BLaER1 treated with 17β-estradiol and CSF1 and Interleukin-3, amounts not matched to agents 10 nM and 100 nM (cell line): ENCODE measurements at regions not wholly inside any gene's neighbourhood (a gene's known extent, or its start where the extent isn't known, plus 50 kb on each side); places are given as distances from the start of the nearest gene placed in this dataset.
"Not testable (repeated sequence)": the region's sequence is repeated elsewhere in the genome, so short reads cannot be mapped to it uniquely, and the experiment has no call there.

Source experiments
- H3K27ac ChIP-seq, 11 experiments: shearing (Covaris generic); formaldehyde crosslinking; 2 replicates each; pipeline ENCODE4 v1.8.1; 2022
- H3K27me3 ChIP-seq, 11 experiments: shearing (Covaris generic); formaldehyde crosslinking; 2 replicates each; pipeline ENCODE4 v1.8.1; 2022
- H3K36me3 ChIP-seq, 11 experiments: shearing (Covaris generic); formaldehyde crosslinking; 2 replicates each; pipeline ENCODE4 v1.8.1; 2022
- H3K4me1 ChIP-seq, 10 experiments: shearing (Covaris generic); formaldehyde crosslinking; 2 replicates each; pipeline ENCODE4 v1.8.1; 2022
- H3K4me2 ChIP-seq, 11 experiments: shearing (Covaris generic); formaldehyde crosslinking; 2 replicates each; pipeline ENCODE4 v1.8.1; 2022
- H3K4me3 ChIP-seq, 10 experiments: shearing (Covaris generic); formaldehyde crosslinking; 2 replicates each; pipeline ENCODE4 v1.8.1; 2022
- H3K9ac ChIP-seq, 11 experiments: shearing (Covaris generic); formaldehyde crosslinking; 2 replicates each; pipeline ENCODE4 v1.8.1; 2022
- H3K9me3 ChIP-seq, 11 experiments: shearing (Covaris generic); formaldehyde crosslinking; replicated peaks in 1 of 11; 2 replicates each; pipeline ENCODE4 v1.8.1; 2022
- H4K20me1 ChIP-seq, 11 experiments: shearing (Covaris generic); formaldehyde crosslinking; 2 replicates each; pipeline ENCODE4 v1.8.1; 2022
- Cebpa-rat ChIP-seq, 11 experiments: shearing (Covaris generic); IDR thresholded peaks; 2 replicates each; pipeline ENCODE4 v1.8.1; 2022

DNA sequence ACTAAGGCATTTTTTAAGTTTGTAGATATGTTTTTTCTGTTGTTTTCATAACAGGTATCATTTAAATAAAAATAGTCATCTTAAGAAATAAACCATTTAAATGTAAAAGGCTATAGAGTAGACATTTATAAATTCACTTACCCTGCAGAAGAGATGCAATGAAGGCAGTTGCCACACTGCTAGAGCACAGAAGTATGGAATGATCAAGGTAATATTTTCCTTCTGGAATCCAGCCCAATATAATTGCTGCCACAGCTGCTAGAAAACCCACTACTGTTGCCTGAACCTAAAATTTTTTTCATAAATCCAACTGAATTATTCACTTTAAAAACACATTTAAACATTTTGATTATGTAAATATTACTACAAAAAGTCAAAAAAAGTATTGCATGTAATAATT lies 69.2 kb downstream of the SLC41A2 start:
- H3K4me3 ChIP-seq, result no peak overlapping the region
- H3K4me1 ChIP-seq, result peaks cover 0 to 27% (median 0%) of the 10 kb centered on the region in 10 experiments; a peak in 7 of 20 replicates
- H3K4me2 ChIP-seq, result no peak overlapping the region

DNA sequence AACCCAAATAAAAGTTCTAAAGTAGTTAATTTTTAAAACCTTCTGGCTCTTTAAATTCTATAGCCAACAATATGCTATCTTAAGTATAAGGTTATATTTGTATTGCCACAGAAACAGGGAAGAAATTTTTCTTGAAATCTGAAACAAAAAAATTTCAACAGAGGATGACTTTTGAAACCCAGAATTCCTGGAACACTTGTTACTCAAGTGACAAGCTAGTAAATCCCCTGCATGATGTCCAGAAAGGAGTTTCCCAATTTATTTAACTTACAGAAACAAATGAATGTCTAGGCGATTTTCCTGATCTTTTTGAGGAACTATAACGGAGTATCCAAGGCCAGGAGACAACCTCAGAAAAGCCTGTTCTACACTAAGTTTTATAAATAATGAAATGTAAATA lies 69.6 kb downstream of the SLC41A2 start:
- H4K20me1 ChIP-seq, result no peaks in the 10 kb centered on the region
- peaks cover 0 to 27% (median 0%) of the 10 kb centered on the region in 10 experiments; a peak in 7 of 20 replicates for H3K4me1 ChIP-seq
- H3K9ac ChIP-seq, result no peak overlapping the region
- no peak for TF ChIP-seq Cebpa-rat (IDR thresholded peaks at IDR 0.05)
- H3K4me3 ChIP-seq, result no peak overlapping the region
- no peak overlapping the region for H3K27ac ChIP-seq
- H3K36me3 ChIP-seq, result no peaks in the 10 kb centered on the region; a peak in 1 of 22 replicates
- peaks cover 4 to 11% (median 8%) of the 10 kb centered on the region in 11 experiments; a peak in 15 of 22 replicates for H3K9me3 ChIP-seq
- H3K27me3 ChIP-seq, result no peaks in the 10 kb centered on the region
- no peak overlapping the region for H3K4me2 ChIP-seq

More for the DNA sequence above, 69.2 kb downstream of the SLC41A2 start:
- Histone ChIP-seq H3K36me3 (no peaks in the 10 kb centered on the region; a peak in 1 of 22 replicates), H3K27ac (no peak overlapping the region), H4K20me1 (no peaks in the 10 kb centered on the region), H3K27me3 (no peaks in the 10 kb centered on the region), H3K9ac (no peak overlapping the region), H3K9me3 (peaks cover under 1 to 7% (median 5%) of the 10 kb centered on the region in 11 experiments; a peak in 15 of 22 replicates)
- no peak for TF ChIP-seq Cebpa-rat (IDR thresholded peaks at IDR 0.05)

DNA sequence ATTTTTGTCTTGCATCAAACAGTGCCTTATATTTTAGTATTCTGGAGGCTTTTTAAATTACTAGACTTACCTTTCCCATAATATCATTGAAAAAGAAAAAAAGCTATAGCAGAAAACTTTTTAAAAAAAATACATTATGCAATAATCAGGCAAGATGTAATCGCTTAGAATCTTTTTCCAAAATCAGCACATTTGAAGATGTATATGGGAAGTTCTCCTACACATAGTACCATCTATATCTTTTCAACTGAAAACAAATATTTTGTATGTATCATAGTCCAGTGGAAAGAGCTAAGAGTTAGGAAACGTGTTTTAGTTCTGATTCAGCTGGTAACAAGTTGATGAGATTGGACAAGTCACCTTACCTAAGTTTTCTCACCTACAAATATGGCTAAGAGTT lies 70.6 kb downstream of the SLC41A2 start:
- Histone ChIP-seq H3K27me3 (no peaks in the 10 kb centered on the region), H3K27ac (no peak overlapping the region), H3K9me3 (peaks cover 4 to 14% (median 10%) of the 10 kb centered on the region in 11 experiments; a peak in 16 of 22 replicates), H3K4me1 (peaks cover 0 to 27% (median 0%) of the 10 kb centered on the region in 10 experiments; a peak in 7 of 20 replicates), H3K9ac (no peak overlapping the region), H3K4me3 (no peak overlapping the region), H3K4me2 (peak overlapping the region in 2 of 11 experiments; percentile 21 to 30; a peak in 1 of 22 replicates), H4K20me1 (no peaks in the 10 kb centered on the region), H3K36me3 (no peaks in the 10 kb centered on the region; a peak in 1 of 22 replicates)
- TF ChIP-seq Cebpa-rat (IDR thresholded peaks at IDR 0.05), result no peak

DNA sequence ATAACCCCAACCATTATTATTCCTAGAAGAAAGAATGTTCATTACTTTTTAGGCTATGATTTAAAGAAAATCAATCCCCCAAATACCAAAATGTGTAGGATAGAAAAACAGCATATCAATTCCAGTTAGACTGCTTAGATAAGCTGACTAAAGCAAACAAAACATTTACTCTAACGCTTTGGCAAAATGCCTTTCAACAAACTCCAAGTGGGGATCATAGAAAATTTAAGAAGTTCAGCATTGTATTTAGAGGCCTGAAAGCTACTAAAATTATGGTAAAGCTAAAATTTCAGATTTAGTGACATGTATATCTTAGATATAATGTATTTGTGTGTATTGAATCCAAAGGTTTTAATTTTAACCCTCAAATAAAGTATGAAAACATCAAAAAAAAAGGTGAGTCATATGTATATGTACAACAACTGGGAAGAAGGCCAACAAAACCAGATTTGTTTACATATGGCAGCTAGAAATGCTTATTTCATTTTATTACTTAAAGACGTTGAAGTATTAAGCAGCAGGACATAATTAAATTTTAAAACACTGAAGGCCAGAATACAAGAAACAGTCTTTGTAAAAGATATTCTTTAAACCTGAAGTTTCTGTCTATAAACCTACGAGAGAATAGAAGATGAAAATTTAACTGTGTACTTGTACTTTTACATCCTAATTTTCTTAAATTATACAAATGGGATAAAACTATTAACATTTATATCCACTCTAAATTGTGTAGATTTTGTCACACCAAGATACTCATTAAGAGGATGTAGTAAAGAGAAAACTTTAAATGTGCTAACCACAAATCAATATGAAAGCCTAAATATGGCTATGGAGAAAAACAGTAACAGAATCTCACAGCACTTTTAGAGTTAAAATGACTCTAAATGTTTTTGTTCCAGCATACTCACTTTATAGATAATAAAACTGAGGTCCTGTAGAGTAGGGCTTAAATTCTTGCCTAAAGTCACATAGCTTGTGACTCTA lies 71.4 kb downstream of the SLC41A2 start:
- Histone ChIP-seq H4K20me1 (no peaks in the 10 kb centered on the region), H3K9me3 (peaks cover 4 to 14% (median 11%) of the 10 kb centered on the region in 11 experiments; a peak in 17 of 22 replicates), H3K36me3 (no peaks in the 10 kb centered on the region; a peak in 1 of 22 replicates), H3K27ac (no peak overlapping the region), H3K4me3 (no peak overlapping the region), H3K9ac (no peak overlapping the region), H3K4me1 (peaks cover 0 to 27% (median 0%) of the 10 kb centered on the region in 10 experiments; a peak in 7 of 20 replicates), H3K27me3 (no peaks in the 10 kb centered on the region), H3K4me2 (peak overlapping the region in 1 of 11 experiments; percentile 30; a peak in 1 of 22 replicates)
- no peak for TF ChIP-seq Cebpa-rat (IDR thresholded peaks at IDR 0.05)

DNA sequence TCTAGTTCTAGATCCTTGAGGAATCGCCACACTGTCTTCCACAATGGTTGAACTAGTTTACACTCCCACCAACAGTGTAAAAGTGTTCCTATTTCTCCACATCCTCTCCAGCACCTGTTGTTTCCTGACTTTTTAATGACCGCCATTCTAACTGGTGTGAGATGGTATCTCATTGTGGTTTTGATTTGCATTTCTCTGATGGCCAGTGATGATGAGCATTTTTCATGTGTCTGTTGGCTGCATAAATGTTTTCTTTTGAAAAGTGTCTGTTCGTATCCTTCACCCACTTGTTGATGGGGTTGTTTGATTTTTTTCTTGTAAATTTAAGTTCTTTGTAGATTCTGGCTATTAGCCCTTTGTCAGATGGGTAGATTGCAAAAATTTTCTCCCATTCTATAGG lies 79.2 kb downstream of the SLC41A2 start:
- peaks cover 1 to 19% (median 9%) of the 10 kb centered on the region in 11 experiments; a peak in 17 of 22 replicates for H3K9me3 ChIP-seq
- H3K4me2 ChIP-seq, H4K20me1 ChIP-seq, H3K27ac ChIP-seq, H3K27me3 ChIP-seq, H3K4me1 ChIP-seq, H3K9ac ChIP-seq, H3K4me3 ChIP-seq, H3K36me3 ChIP-seq: not testable (repeated sequence)

DNA sequence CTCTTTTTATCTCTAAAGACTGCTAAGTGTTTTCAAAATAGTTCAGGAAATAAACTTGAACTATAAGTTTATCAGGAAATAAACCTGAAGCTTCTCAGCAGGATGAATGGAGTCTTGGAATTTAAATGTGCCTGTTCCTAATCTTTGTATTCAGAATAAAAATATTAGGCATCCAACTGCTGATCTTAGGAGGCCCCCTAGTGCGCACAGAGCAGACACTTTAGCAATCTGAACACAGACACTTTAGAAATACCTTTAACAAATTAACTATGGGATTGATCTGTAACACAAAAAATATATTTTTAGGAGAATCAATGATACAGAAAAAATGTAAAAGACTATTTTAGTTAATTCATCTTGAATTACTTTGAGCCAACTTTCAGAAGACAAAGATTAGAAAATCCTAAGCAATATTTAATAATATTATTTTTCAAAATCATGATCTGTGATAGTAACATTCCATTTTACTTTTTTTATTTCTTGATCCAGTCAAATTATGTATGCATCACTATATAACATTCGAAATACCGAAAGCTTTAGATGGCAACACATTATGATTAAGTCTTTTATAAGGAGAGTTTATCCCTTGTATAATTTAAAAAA lies 80.9 kb downstream of the SLC41A2 start:
- TF ChIP-seq Cebpa-rat (IDR thresholded peaks at IDR 0.05), result no peak
- no peak overlapping the region for H3K9ac ChIP-seq
- H3K4me1 ChIP-seq, result peaks cover 0 to 10% (median 2%) of the 10 kb centered on the region in 10 experiments; a peak in 8 of 20 replicates
- H3K4me2 ChIP-seq, result no peak overlapping the region
- H3K9me3 ChIP-seq, result peaks cover 0 to 10% (median 7%) of the 10 kb centered on the region in 11 experiments; a peak in 8 of 22 replicates
- no peak overlapping the region for H3K4me3 ChIP-seq
- H3K36me3 ChIP-seq, result no peaks in the 10 kb centered on the region
- no peaks in the 10 kb centered on the region for H3K27me3 ChIP-seq
- no peaks in the 10 kb centered on the region for H4K20me1 ChIP-seq
- H3K27ac ChIP-seq, result no peak overlapping the region

DNA sequence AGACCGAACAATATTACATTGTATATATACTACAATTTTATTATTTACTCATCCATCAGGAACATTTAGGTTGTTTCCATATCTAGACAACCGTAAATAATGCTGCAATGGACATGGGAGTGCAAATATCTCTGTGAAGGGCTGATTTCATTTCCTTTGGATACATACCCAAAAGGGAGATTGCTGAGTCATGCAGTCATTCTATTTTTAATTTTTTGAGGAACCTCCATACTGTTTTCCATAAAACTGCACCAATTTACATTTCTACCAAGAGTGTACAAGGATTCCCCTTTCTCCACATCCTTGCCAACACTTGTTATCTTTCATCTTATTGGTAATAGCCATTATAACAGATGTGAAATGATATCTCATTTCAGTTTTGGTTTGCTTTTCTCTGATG lies 84.7 kb downstream of the SLC41A2 start:
- H3K27ac ChIP-seq, result no peak overlapping the region
- no peak overlapping the region for H3K4me3 ChIP-seq
- H3K27me3 ChIP-seq, result no peaks in the 10 kb centered on the region
- no peaks in the 10 kb centered on the region for H4K20me1 ChIP-seq
- no peak for TF ChIP-seq Cebpa-rat (IDR thresholded peaks at IDR 0.05)
- H3K9ac ChIP-seq, result no peak overlapping the region
- peaks cover 0 to 10% (median 4%) of the 10 kb centered on the region in 11 experiments; a peak in 7 of 22 replicates for H3K9me3 ChIP-seq
- no peaks in the 10 kb centered on the region for H3K36me3 ChIP-seq
- H3K4me2 ChIP-seq, result peak overlapping the region in 6 of 11 experiments; percentile 26 to 61 (median 48); a peak in 11 of 22 replicates
- H3K4me1 ChIP-seq, result peaks cover 0 to 10% (median 2%) of the 10 kb centered on the region in 10 experiments; a peak in 8 of 20 replicates

DNA sequence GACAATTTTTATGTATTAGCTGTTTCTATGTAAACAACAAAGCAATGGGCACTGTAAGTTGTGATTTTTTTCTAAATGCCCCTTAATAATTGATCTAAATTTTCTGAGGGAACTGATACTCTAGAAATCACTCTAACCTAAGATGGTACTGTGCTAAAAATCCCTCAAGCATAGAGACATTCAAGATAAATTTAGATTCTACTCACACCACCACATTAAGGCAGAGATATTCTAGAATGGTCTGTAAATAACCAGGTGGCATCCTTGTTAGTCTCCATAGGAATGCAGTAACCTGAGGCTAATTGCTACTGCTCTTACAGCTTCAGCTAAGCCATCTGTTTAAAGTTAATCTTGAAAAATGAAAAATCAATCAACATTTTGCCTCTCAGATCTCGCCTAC lies 87.3 kb downstream of the SLC41A2 start:
- no peak for TF ChIP-seq Cebpa-rat (IDR thresholded peaks at IDR 0.05)
- no peak overlapping the region for H3K4me3 ChIP-seq
- H3K27ac ChIP-seq, result no peak overlapping the region
- H3K4me1 ChIP-seq, result peaks cover 0 to 13% (median 2%) of the 10 kb centered on the region in 10 experiments; a peak in 8 of 20 replicates
- no peak overlapping the region for H3K4me2 ChIP-seq
- H3K9me3 ChIP-seq, result peaks cover 0 to 10% (median 4%) of the 10 kb centered on the region in 11 experiments; a peak in 7 of 22 replicates
- H3K9ac ChIP-seq, result no peak overlapping the region
- no peaks in the 10 kb centered on the region for H4K20me1 ChIP-seq
- no peaks in the 10 kb centered on the region for H3K36me3 ChIP-seq
- H3K27me3 ChIP-seq, result no peaks in the 10 kb centered on the region

DNA sequence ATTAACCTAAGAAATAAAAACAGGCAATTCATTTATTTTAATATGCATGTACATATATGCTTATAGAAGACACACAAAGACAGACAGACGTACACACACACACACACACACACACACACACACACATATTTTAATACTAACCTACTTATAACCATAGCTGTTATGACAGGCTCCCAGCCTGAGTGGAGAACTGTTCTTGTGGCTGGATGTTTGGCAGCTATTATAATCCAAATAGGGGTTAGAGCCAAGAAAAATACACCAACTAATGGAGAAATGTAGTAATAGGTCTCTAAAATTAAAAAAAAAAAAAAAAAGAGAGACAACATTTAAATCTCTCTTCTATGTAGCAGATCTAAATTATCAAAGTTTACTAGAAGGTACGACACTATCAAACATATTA lies 91.8 kb downstream of the SLC41A2 start:
- no peaks in the 10 kb centered on the region for H4K20me1 ChIP-seq

More for the DNA sequence above, 91.8 kb downstream of the SLC41A2 start:
- Histone ChIP-seq H3K4me1 (peaks cover 0 to 29% (median 7%) of the 10 kb centered on the region in 10 experiments; a peak in 12 of 20 replicates), H3K9ac (no peak overlapping the region), H3K9me3 (no peaks in the 10 kb centered on the region), H3K27me3 (no peaks in the 10 kb centered on the region), H3K27ac (no peak overlapping the region), H3K4me3 (no peak overlapping the region), H3K36me3 (no peaks in the 10 kb centered on the region), H3K4me2 (no peak overlapping the region)
- TF ChIP-seq Cebpa-rat (IDR thresholded peaks at IDR 0.05), result no peak
